Erythroblast (primary cell): ENCODE measurements at regions not wholly inside any gene's neighbourhood (a gene's known extent, or its start where the extent isn't known, plus 50 kb on each side); places are given as distances from the start of the nearest gene placed in this dataset.

Source experiments
- GATA1 ChIP-seq: IDR thresholded peaks from 2 replicates; pipeline ENCODE4 v1.6.1; 2011; ENCODE audit warnings: low read depth, mild to moderate bottlenecking, control low read depth, low read length, moderate library complexity
- POLR2A ChIP-seq: IDR thresholded peaks from 2 replicates; pipeline ENCODE4 v1.6.1; 2011; ENCODE audit warnings: mild to moderate bottlenecking, low read length

DNA sequence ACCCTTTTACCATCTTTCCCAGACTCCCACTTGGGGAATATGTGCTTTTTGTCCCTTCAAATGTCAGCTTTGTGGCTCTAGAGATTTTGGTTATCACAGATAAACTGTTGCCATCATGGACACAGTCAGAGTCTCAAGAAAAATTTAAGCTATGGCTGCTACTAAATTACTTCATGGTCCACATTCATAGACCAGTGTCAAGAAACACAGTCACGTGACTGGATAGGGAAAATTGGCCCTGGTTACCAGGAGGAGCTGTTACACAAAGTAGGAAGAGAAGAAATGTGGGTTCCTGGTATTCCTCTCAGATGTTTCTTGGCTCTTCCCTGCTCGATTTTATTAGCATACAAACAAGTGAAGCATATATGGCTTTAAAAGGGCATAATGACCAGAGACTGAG is 348.9 kb downstream of the NDFIP2 start:
- TF ChIP-seq POLR2A, result no peak
- TF ChIP-seq GATA1, result no peak
